ENCODE measurements at regions not wholly inside any gene's neighbourhood (a gene's known extent, or its start where the extent isn't known, plus 50 kb on each side); places are given as distances from the start of the nearest gene placed in this dataset.
A peak's percentile ranks its signal among the peaks of the same experiment; 100 is the strongest.
"Not testable (repeated sequence)": the region's sequence is repeated elsewhere in the genome, so short reads cannot be mapped to it uniquely, and the experiment has no call there.

DNA sequence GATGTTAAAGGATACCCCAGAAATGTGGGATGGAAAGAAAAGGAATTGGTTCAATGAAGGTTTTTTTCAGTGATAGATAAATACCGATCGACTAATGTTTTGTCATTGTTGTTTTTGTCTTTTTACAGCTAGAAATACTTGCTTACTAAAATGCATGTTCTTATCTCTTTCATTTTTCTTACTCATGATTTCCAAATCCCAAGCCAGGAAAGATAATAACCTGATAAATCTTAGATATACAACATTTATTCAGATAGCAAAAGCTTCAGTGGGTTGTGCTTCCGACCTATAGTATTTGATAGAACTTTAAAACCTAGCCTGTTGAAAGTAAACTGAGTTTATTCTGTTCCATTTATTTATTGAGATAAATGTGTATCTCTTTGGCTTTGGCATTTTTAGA lies 187.5 kb downstream of the EDN1 start:
- no peak for DNase-seq (ENCODE audit: low read depth in 2 of 2)

DNA sequence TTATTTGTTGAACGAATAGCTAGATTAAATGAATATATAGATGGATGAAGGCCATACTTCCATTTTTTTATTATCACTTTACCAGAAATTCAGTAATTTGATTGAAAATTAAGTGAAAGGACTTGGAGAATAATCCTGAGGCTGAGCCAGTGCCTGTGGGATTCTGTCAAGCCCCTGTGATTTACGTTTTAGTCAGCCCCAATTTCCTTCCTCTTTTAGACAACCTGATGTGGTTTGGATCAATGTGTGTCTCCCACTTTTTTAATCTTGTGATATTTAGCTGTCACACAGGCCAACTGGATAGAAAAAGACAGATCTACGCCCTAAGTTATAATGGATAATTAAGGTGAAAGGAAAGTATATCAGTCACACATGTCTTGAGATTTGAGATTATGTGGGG lies 188.8 kb downstream of the EDN1 start:
- no peak for DNase-seq (ENCODE audit: low read depth in 2 of 2)

DNA sequence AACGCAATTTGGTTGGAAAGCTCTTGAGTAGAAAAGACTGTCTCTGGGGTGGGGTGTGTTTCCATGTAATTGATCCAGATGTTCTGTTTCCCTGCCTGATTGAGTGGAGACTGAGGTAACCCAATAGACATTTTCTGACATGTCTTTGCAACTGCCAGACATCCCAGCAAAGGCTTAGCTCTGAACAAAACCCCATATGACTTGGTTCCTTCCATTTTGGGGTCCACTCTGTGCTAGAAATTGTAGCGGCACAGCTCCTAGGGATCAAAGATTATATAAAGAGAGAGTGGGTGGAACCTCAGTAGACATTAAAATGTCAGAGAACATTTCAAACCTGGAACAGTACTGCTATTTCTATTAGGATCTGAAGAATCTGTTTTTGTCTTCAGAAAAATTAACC lies 189.3 kb downstream of the EDN1 start:
- DNase-seq (ENCODE audit: low read depth in 2 of 2), result no peak

DNA sequence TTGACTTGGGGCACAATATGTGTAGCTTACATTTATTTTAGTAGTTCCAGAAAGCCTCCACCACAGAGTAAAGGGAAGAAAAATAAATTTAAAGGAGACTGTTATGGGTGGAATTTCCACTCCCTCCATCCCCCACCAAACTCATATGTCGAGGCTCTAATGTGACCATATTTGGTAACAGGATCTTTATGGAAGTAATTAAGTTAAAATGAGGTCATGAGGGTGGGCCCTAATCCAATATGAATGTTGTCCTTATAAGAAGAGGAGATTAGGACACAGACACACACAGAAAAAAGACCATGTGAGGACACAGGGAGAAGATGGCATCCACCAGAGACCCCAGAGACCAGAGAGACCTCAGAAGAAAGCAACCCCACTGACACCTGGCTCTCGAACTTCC lies 189.7 kb downstream of the EDN1 start:
- peak; percentile 76 to 79 for DNase-seq (ENCODE audit: low read depth in 2 of 2)

DNA sequence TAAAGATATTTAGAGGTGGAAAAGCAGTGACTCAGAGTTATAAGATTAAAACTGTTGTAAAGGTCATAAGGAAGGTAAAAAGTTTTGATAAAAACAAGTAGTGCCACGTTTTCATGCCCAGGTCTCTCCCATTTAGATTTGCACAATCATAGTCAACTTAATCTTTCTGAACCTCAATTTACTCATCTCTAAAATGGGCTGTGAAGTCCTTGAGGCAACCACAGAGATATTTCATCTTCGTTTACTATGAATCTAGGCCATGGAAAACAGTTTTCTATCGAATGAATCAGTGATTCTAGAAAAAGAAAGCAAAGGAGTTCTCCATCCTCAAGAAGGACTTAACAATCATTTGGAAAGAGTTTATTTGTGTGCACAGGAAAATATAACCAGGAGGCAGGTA lies 190.2 kb downstream of the EDN1 start:
- no peak for DNase-seq (ENCODE audit: low read depth in 2 of 2)

DNA sequence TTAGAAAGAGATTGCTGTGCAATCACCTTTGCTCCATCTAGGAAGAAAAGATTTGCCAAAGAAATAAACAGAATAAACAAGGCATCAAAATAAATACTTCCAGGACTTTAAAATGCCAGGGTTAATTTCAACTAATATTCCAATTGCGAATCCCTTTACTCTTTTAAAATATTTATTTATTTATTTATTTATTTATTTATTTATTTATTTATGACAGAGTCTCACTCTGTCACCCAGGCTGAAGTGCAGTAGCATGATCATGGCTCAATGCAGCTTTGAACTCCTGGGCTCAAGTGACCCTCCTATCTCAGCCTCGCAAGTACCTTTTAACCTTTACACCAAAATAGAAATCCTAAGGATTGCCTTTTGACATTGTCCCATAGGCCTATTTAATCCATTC lies 191.1 kb downstream of the EDN1 start:
- no peak for DNase-seq (ENCODE audit: low read depth in 2 of 2)

DNA sequence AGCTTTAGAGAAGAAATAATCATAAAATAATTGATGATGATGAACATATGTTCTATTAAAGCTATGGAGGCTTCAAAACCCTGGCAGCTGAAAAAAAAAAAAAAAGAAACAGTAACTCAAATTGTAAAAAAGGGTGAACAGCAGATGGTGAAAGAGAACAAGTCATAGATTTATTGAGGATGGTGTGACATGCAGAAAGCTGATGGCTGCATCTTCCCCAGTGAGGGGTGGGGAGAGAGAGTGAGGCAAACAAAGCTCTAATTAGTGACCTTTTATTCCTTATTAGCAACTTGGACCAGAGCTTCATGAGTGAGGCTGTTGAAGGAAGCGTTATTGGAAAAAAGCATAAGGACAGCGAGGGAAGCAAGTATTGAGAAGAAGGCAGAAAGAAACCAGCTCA lies 191.7 kb downstream of the EDN1 start:
- DNase-seq (ENCODE audit: low read depth in 2 of 2), result no peak

DNA sequence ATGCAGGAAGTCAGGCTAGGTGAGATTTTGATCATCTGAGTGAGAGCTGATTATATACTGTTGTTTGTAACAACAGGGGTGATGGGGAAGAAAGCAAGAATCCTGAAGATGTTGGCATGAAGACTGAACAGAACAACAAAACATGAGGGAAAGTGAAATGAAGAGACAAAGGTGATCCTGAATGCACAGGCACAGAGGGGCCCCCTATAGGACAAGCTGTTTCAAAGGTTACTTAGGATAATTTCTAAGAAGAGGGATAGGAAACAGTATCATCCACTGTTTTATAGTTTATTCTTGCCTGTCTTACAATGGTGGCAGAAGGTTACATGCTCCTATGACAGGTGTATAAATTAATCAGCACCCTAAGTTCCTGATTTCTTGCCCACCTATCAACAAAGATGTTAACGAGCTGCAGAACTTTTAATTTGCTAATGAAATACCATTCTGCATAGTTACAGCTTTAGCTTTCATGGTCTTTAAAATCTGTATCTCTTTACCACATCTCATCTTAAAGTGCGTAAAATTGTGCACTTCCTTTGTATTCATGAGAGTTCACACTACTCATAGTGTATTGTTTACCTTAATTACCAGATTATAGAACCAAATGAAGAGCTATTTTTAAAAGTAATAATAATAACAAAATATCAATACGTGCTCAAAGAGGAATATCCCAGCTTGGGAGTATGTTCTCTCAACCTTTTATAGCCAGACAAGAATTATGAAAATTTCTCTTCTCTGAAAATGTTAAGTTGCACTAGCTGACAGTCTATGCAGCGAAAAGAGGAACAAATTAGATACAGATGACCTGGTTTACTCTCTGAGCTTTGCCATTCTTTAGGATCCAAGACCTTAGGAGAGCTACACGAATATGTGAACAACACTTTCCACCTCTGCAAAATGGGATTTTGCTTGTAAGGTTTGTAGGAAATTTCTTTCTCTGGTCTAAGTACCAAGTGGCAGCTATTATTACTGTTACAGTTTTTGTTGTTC lies 192.5 kb downstream of the EDN1 start:
- DNase-seq (ENCODE audit: low read depth in 2 of 2), result no peak

DNA sequence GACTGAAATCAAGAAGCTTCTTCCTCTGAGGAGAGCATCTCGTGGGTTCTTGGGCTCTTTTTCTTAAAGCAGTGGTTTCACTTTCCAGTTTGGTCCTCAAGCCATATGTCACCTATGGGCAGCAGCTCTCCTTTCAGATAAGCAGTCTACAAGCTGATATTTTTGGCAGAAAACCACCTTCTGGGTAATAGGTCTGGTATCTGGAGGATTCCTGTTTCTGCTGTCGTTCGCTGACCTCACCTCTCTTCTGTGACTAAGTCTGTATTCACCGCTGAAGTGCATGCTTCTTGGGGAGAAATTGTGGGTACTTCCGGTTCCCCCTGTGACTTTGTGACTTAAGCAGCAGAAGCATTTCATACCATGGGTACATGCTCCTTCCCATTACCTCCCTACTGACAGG lies 193.6 kb downstream of the EDN1 start:
- DNase-seq (ENCODE audit: low read depth in 2 of 2), result peak in 1 of 2 experiments; percentile 48

DNA sequence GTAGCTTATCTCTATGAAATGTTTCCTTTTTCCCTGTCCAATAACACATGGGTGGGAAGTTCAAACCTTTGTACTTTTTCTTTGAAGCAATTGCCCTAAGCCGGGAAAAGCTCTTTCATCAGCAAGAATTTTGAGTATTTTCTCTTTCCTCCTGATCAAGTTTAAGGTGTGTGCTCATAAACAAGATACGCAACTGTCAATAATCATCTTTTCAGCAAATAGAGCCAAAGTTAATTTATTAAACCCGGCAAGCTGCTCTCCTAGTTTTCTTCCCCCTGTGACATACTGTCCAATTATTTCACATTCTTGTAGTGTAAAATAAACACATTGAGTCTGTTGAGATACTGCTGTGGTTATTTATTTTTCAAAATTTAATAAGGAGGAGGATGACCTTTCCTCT lies 194.4 kb downstream of the EDN1 start:
- no peak for DNase-seq (ENCODE audit: low read depth in 2 of 2)

DNA sequence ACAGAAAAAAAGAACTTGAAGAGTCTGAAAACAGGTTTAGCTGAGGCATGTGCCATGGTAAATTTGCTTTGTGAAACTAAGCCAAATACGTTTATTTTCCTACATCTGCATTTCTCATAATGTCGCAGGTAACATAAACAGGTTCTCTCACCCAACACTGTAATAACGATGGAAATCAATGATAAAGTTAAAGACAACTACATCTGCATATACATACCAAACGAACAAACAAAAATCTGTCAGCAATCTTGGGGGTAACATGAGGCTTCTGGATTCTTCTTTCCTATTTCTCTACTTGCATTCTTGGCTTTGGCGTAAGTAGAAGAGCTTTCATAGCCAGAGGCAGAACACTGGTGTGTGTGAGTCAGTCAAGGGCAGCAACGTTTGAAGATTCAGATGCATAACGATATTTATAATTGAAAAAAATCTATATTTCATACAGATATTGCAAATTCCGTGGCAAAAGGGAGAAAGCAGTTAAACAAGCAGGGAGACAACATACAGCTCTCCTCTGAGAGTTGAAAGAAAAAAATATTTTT lies 195.1 kb downstream of the EDN1 start:
- DNase-seq (ENCODE audit: low read depth in 2 of 2), result no peak

DNA sequence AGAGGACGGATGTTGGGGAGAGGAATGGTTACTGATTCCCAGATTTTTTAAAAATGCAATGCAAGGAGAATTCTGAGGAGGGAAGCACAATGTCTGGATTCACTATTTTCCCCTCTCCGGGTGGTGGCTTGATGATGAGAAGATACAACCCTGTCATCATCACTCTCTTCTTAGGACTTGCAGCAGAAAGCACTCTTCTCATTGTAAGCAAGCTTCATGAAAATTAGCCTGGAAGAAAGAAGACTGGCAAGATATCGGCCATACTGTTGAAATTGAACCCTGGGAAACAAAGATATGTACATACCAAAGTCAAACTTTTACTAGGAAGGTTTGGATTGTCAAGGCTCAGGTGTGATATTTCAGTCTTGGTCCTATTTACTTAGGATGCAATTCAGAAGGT lies 195.7 kb downstream of the EDN1 start:
- DNase-seq (ENCODE audit: low read depth in 2 of 2), result no peak

DNA sequence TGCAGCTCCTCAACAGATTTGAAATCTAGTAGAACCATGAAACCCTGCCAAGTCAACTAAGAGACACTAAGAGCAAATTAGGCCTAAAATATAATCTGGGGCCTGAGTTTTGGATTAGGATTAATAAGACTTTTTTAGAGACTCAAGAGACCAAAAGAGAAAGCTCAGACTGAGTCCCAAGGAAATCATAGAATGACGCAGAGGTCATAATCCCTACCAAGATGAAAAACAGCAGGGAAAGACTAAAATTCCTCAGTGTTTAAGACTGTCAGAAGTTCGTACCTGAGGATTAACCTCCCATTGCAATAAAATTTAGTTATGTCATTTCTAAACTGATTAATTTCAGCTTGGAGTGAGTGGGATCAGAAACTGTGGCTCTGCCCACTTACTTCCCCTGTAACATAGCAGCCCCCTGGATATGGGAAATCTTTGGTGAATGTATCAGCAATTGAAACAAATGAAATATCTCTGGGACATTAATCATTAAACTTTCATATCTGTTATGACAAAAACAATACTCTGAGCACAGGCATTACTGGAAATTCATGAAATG lies 200.3 kb downstream of the EDN1 start:
- DNase-seq (ENCODE audit: low read depth in 2 of 2), result no peak

DNA sequence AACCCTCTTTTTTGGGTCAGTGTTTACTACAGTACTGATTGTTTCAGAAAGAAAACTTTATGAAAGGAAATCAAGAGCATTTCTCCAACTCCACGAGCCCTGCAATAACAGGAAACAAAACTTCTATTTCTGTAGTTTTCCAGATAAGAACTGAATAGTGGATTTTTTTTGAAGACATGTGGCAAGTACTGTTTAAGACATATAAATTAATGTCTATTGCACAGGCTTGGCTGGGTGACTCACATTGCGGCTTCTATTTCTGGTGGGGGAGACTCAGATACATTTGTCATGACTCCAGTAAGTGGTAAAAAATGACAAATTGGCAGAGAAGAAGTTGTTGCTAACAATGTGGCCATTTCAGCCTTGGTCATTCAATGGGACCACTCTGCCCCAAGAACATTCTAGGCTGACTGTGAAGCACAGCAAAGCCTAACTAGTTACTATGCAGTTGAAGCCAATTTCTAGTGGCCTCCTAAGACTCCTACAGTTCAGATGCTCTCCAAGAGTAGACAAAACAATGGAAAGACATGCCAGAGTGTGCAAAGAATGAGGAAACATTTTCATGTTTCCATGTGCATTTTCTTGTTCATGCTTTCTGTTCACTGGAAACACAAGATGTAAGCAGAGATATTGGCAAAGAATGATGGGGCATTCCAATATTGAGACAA lies 200.9 kb downstream of the EDN1 start:
- DNase-seq (ENCODE audit: low read depth in 2 of 2), result peak; percentile 89 to 90

DNA sequence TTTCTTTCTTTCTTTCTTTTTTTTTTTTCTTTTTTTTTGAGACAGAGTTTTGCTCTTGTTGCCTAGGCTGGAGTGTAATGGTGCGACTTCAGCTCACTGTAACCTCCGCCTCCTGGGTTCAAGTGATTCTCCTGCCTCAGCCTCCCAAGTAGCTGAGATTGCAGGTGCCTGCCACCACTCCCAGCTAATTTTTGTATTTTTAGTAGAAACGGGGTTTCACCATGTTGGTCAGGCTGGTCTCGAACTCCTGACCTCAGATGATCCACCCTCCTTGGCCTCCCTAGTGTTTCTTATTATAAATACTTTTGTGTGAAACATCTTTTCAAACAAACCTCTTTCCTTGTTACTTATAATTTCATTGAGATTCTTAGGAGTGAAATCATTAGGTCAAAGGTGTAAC lies 202.8 kb downstream of the EDN1 start:
- DNase-seq (ENCODE audit: low read depth in 2 of 2), result not testable (repeated sequence)

DNA sequence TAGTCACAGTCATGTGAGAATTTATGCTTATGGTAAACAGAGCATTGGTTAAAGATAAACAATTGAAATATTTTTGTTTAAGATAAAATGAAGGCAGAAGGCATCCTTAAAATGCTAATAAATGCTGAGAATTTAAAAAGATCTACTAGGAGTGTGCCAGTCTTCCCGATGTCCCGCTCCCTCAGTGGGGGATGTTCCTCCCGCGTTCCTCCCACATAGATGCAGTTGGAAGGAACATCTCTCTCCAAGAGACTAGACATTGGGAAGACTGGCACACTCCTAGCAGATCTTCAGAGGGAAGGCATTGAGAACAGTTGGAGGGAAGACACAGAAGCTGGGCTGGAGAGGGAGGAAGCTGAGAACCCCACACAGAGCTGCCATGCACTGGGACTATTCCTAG lies 203.3 kb downstream of the EDN1 start:
- no peak for DNase-seq (ENCODE audit: low read depth in 2 of 2)

DNA sequence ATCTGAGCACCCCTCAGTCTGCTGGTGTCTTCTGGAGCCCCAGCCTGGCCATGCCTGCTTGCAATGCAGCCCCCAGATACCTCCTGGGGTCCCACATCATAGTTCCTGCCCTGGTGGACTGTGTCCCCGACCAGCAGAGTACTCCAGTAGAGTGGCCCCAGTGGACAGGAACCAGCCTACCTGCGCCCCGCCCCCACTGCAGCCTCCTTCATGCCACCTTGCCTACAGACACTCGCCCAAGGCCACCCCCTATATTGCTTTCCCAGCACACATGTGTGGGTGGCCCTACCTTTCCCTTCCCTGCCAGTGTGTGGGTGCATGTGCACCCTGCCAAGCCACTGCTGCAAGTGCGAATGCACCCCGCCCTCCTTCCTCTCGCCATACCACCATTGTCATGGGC lies 204.0 kb downstream of the EDN1 start:
- no peak for DNase-seq (ENCODE audit: low read depth in 2 of 2)

DNA sequence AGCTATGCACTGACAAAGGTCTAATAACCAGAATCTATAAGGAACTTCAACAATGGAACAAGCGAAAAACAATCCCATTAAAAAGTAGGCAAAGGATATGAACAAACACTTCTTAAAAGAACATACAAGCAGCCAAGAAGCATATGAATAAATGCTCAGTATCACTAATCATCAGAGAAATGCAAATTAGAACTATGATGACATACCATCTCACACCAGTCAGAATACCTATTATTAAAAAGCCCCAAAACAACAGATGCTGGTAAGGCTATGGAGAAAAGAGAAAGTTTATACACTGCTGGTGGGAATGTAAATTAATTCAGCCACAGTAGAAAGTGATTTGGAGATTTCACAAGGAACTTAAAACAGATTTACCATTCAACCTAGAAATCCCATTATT lies 211.8 kb downstream of the EDN1 start:
- no peak for DNase-seq (ENCODE audit: low read depth in 2 of 2)

DNA sequence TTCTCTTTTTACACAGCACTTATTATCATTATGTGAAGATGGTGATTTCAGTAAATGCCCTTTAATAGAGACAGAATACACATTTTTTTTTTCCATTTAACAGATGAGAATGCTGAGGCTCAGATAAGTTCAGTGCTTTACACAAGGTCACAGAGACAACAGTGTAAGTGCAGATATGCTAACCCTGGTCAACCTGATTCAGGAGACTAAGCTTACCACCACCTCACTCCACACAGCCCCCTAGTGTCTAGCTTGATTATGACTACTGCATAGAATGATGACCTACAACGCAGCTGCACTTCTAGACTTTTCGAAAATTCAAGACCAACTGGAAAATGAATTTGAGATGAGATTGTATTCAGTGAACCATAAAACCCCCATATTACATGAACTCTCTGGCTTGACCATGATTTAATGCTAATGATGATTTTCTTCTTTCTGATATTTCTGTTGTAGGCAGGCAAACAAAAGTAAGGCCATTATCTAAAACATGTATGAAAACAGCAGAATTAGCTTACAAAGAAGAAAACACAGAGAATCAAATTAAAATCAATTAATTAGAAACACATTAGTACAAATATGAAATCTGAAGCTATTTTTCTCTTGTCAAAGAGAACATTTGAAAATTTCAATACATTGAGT lies 212.1 kb upstream of the PHACTR1 start:
- DNase-seq (ENCODE audit: low read depth in 2 of 2), result no peak

DNA sequence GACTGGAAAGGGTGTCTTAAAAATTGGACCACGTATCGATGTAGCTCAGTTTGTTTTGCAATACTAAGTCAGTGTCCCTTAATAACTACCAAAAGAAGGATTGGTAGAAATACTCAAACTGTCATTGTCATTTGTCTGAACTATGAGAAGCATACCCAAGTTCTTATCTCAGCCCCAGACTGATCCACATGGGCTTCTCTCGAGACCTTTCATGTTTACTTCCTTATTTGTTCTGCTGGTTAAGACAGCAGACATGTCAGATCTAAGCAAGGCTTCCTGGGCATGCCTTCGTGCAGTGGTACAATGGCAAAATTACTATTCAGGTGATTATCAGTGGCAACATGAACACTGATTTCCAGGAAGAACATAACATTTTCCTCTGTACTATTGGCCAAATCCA lies 211.1 kb upstream of the PHACTR1 start:
- no peak for DNase-seq (ENCODE audit: low read depth in 2 of 2)

DNA sequence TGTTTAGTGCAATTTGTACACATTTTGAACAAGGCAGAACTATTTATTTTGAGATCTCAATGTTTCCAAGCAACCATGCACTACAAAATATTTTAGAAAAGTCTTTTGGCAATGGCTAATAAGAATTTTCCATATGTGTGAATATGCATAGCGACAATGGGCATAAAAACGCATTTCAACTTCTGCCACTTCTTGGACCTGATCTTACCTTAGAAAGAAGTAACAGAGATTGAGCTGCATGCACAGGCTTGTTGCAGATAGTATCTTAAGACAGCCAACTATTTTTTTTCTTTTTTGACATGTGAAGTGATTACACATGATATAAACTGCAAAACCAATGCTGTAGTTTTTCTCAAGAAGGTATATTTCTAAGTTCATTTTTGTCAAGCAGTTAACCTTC lies 210.4 kb upstream of the PHACTR1 start:
- DNase-seq (ENCODE audit: low read depth in 2 of 2), result no peak

DNA sequence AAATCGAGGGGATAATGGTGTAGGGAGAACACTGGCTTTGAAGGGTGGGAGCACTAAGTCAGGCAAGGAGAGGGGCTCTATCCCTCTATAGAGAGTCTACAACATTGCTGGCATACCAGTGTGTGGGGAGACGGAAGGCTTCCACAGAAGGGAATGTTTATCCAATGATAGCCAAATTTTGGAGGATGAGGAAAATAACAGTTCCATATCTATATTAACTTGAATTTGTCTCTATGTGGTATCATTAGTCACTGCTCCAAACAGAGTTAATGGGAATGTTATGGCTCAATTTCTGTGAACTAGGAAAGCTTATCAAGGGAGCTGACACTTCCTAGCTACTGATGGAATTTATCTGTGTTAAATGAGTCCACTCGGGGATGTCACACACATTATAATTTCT lies 208.9 kb upstream of the PHACTR1 start:
- no peak for DNase-seq (ENCODE audit: low read depth in 2 of 2)
